HG02852 (cell line): ENCODE measurements at regions not wholly inside any gene's neighbourhood (a gene's known extent, or its start where the extent isn't known, plus 50 kb on each side); places are given as distances from the start of the nearest gene placed in this dataset.

Experiments
- ATAC-seq: cut with Tn5 transposase; IDR thresholded peaks from one replicate; pipeline ENCODE4 v1.9.1; 2021; ENCODE audit warnings: mild to moderate bottlenecking, moderate library complexity; ENCODE audit not compliant: unreplicated experiment

DNA sequence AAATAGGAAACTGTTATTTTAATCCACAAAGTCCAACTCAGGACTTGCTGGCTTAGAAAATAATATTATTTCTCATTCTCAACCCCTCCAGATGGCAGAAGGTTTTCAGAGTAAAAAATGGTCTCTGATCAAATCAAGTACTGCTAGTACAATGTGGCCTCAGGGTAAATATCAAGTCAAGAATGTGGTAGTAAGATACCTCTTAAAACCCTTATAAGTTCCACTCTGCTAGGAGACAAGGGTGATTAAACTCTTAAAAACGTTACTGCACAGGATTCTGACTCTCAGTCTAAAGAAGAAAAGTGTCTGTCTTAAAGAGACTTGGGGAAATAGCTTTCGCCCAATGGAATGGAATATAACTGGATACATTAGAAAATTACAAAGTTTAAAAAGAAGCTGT, 120.8 kb upstream of the PDE4D start:
- no peak for ATAC-seq

DNA sequence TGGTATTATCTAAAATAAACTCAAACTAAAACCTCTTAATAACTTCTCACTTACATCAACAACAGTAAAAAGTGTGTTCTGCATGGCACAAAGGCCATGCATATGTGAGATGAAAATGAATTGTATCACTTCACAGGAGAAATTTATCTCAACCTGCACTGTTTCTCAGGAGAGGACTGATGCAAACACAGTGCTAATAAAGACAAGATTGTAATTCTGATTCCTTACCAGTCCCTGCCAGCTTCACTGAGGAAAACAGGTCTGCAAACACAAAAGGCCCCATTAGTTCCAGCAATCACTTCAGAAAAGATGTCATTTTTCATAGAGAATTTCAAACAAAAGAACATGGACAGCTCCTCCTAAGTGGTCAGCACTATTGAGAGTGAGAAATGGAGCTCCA, 117.3 kb upstream of the PDE4D start:
- ATAC-seq, result no peak

DNA sequence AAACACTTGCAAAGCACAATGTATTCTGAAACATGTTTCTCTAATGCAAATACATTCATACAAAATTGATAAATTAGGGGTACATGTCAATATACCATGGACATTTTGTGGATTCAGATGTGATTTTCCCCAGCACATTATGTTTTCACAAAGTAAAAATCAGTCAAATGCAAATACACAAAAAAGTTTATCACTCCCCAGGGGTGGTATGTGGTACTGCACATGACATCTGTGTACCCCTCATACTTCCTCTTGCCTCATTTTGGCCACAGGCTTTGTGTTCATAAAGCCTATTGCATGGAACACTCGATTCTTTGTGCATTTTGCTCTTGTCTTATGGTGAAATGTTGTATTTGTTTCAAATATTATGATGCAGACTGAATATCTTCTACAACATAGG, 116.8 kb upstream of the PDE4D start:
- ATAC-seq, result no peak

DNA sequence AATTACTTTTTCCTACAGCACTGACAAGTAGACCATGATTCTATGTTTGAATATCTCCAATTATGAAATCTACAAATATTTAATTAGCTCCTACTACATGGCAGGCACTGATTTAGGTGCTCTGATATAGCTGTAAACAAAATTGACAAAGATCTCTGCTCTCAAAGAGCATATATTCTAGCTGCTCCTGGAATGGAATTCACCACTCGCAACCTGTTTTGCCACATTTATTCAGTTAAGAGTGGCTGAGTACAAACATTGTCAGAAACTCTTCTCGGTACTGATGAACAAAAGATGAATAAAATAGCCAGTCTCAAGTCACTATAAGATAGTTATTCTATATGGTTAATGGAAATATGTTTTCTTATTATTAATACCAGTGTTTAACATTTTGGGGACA, 114.2 kb upstream of the PDE4D start:
- no peak for ATAC-seq

DNA sequence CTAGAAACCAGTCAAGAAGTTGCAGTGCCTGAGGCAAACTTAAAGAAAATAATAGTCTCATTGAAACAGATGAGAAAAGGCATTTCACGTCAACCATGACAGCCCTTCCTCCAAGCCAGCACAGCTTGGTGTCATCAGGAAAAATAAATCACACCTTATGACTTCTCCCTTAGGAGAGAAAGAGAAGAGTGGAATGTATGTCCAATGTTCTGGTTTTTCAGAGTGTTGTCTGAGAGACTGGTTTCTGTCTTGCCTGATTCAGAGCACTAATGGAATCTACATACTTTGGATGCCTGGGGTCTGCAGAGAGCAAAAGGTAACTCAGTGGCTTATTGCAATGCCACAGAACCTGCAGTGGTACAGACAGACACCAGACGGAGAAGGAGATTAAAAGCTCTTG, 105.5 kb upstream of the PDE4D start:
- no peak for ATAC-seq

DNA sequence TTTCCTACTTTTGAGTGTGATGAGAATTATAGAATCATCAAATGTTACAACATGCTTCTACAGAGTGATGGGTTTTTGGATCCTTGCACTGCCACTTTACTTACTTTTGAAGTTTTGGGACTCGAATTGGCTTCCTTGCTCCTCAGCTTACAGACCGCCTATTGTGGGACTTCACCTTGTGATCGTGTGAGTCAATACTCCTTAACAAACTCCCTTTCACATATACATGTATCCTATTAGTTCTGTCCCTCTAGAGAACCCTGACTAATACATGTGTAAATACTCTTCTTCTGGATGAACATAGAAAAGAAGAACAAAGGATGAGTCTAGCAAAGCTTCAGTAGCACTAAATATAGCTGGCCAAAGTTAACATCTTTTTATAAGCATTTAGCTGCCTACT, 98.7 kb upstream of the PDE4D start:
- no peak for ATAC-seq

DNA sequence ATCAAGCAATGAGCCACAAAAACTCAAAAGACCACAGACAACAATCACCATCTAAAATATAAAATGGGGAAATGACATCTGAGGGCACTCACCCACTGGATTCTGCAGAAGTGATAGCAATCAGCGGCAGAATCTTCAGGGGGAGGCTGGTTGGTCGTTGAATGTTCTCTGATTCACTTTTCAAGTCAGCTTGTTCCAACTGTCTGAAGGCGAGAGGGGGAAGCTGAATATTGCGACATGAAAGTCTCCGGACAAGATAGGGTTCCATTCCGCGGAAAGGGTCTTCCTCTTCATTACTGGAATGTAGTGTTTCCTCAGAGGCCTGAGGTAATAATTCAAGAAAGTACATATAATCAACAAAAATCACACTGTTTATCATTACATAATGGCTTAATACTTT, 94.9 kb upstream of the PDE4D start:
- ATAC-seq, result no peak

DNA sequence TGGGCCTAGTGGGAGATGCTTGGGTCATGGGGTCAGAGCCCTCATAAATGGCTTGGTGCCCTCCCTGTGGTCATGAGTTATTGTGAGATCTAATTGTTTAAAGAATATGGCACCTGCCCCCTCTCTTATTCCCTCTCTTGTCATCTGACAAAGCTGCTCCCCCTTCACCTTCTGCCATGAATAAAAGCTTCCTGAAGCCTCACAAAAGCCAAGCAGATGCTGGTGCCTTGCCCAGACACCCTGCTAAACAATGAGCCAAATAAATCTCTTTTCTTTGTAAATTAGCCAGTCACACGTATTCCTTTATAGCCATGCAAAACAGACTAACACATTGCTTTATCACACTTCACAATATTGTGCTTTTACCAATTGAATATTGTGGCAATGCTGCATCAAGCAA, 82.8 kb upstream of the PDE4D start:
- no peak for ATAC-seq

DNA sequence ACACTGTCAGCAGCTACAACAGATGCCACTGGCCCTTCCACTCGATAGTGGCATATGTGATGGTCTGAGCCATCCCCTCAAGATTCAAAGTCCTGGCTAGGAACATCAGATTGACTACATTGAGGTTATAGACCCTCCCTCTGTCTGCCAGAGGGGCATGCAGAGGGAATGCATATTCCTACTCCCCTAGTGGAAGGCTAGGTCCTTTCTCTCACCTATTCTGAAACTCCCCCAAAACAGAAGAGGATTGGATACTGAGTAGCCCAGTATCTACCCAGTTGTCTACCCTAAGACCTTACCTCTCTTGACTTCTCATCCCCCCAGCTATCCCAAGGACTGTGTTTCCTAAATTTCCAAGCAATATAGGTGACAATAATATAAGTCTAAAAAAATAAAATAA, 78.5 kb upstream of the PDE4D start:
- no peak for ATAC-seq

DNA sequence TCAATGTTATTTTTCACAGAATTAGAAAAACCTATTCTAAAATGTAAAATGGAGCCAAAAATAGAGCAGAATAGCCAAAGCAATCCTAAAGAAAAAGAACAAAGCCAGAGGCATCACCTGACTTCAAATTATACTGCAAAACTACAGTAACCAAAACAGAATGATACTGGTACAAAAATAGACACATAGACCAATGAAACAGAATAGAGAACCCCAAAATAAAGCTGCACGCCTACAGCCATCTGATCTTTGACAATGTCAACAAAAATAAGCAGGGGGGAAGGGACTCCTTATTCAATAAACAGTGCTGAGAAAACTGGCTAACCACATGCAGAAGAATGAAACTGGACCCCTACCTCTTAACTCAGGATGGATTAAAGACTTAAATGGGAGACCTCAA, 65.8 kb upstream of the PDE4D start:
- no peak for ATAC-seq

DNA sequence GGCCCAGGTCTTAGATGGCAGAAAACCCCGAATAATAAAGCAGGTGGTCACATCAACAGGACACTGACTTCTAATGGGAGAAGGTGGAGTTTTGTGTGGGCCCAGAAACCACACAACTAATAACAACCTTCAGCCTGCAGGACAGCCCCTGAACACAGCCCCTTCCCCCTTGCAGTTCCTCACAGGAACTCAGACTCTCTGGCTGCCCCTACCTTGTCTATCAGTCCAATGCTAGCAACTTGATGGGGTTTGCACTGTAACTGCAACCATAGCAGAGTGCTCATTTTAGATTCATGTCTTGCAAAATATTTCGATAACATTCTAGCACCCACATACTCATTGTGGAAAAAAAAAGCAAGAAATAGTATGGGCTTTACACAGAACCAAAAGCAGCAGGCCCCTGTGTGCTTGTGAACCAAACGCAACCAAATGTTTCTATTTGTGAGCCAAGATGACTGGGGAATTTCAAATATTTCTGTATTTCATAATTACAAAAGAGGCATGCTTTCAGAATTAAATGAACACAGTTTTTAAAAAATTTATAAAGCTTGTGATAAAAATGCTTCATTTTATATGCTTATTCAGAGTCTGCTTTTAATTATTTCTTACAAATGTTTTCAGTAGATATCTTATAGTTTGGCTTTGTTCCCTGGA, 62.7 kb upstream of the PDE4D start:
- ATAC-seq, result no peak

DNA sequence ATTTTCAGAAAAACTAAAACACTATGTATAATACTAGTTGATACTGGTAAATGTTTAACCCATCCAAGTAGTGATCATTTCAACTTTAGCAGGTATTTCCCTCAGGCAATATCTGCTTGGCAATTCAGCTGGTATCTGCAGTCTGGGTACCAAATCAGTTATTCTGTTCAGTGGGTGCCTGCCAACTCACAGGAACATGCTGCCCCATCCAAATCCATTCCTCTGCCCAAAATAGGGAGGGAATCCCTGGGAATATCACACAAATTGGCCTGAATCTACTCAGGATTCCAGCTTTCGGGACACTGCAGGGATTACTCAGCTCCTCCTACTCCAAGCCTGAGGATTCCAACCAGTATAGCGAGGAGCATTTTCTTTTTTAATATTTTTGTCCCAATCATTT, 61.7 kb upstream of the PDE4D start:
- ATAC-seq, result no peak

DNA sequence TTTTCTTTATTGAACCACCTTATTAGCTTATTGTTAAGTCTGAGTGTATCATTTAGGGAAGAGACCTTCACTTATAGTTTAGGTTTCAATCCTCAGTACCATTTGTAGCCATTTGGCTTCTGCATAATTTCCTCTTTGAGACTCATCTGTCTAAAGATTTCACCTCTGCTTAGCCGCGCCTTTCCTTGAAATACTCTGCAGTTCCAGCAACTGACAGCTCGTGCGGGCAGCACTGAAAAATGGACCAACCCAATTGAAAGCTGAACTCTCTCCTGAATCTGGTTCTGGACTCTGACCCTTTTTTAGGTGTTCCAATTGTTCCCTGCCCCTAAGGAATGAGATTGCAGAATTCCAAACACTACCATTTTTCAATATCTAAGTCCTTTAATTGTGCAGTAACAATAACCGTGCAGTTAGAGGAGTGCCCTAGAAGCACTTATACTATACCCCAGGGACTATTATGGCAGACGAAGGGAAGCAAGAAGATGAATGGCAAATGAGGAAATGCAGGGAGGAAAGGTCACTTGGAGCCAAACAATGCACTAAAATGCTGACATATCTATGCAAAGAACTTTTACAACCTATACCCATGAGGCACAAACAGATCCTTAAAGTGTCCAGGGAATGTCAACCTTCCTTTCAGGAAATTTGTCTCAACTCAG, 50.1 kb upstream of the PDE4D start:
- ATAC-seq, result no peak
